CD4-positive, alpha-beta T cell treated with Interleukin-4 for 1 hour (primary cell): ENCODE measurements at regions not wholly inside any gene's neighbourhood (a gene's known extent, or its start where the extent isn't known, plus 50 kb on each side); places are given as distances from the start of the nearest gene placed in this dataset.
"Not testable (repeated sequence)": the region's sequence is repeated elsewhere in the genome, so short reads cannot be mapped to it uniquely, and the experiment has no call there.

Experiments
- DNase-seq, 2 donors: peaks; one replicate each; pipeline ENCODE4 v3.0.0-alpha.2; 2020 to 2022

- no peak for DNase-seq
Observed at GRCh38 chr20:1810572-1810925, 84.7 kb upstream of the SIRPA start.

- no peak for DNase-seq
Observed at GRCh38 chr20:1809611-1810510, 85.3 kb upstream of the SIRPA start.

GRCh38 chr20:1809131-1809572, 86.1 kb upstream of the SIRPA start:
- no peak for DNase-seq

- no peak for DNase-seq
Observed at GRCh38 chr20:1808101-1808500, 87.1 kb upstream of the SIRPA start.

- no peak for DNase-seq
Observed at GRCh38 chr20:1807394-1807793, 87.8 kb upstream of the SIRPA start.

GRCh38 chr20:1806456-1806855, 88.8 kb upstream of the SIRPA start:
- DNase-seq: no peak

GRCh38 chr20:1805816-1806215, 89.4 kb upstream of the SIRPA start:
- DNase-seq: no peak

- DNase-seq: no peak
Observed at GRCh38 chr20:1805161-1805581, 90.0 kb upstream of the SIRPA start.

- DNase-seq: no peak
Observed at GRCh38 chr20:1804554-1804956, 90.7 kb upstream of the SIRPA start.

GRCh38 chr20:1803932-1804501, 91.2 kb upstream of the SIRPA start:
- no peak for DNase-seq

GRCh38 chr20:1803061-1803931, 91.9 kb upstream of the SIRPA start:
- peak; percentile 10 to 82 for DNase-seq

- DNase-seq: peak in 1 of 2 donors; percentile 69
Observed at GRCh38 chr20:1802385-1803060, 92.7 kb upstream of the SIRPA start.

GRCh38 chr20:1801929-1802306, 93.3 kb upstream of the SIRPA start:
- DNase-seq: no peak

- no peak for DNase-seq
Observed at GRCh38 chr20:1801225-1801928, 93.8 kb upstream of the SIRPA start.

- DNase-seq: no peak
Observed at GRCh38 chr20:1800777-1801176, 94.4 kb upstream of the SIRPA start.

- no peak for DNase-seq
Observed at GRCh38 chr20:1800180-1800579, 95.0 kb upstream of the SIRPA start.

GRCh38 chr20:1799746-1800145, 95.5 kb upstream of the SIRPA start:
- not testable (repeated sequence) for DNase-seq

- DNase-seq: no peak
Observed at GRCh38 chr20:1798982-1799381, 96.2 kb upstream of the SIRPA start.

GRCh38 chr20:1793821-1794220, 101.4 kb upstream of the SIRPA start:
- no peak for DNase-seq

- no peak for DNase-seq
Observed at GRCh38 chr20:1792274-1792673, 102.9 kb upstream of the SIRPA start.

- DNase-seq: no peak
Observed at GRCh38 chr20:1790386-1790785, 104.8 kb upstream of the SIRPA start.

GRCh38 chr20:1788044-1788443, 107.2 kb upstream of the SIRPA start:
- DNase-seq: no peak
